ENCODE measurements at regions not wholly inside any gene's neighbourhood (a gene's known extent, or its start where the extent isn't known, plus 50 kb on each side); places are given as distances from the start of the nearest gene placed in this dataset.
"Not testable (repeated sequence)": the region's sequence is repeated elsewhere in the genome, so short reads cannot be mapped to it uniquely, and the experiment has no call there.

DNA sequence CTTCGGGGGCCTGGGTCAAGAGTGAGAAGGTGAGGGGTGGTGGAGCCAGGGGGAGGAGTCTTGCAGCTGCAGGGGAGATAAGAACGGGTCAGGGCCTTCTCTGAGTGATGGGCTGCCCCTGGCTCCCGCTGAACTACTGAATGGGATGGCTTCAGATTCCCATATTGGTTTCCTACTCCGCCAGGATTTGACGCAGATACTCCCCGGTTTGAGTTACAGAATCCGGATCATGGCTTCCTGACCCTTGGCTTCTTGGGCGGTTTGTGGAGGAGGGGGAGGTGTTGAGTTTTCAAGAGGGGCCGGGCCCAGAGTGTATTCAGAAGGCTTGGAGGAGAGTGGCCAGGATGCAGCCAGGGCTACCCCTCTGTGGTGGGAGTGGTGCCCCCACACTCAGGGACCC lies 119.9 kb upstream of the ATP2B2 start:
- DNase-seq (ENCODE audit: low spot score): no peak

GRCh38 chr3:10627884-10628572 lies 122.6 kb upstream of the ATP2B2 start:
- DNase-seq (ENCODE audit: low spot score): no peak

DNA sequence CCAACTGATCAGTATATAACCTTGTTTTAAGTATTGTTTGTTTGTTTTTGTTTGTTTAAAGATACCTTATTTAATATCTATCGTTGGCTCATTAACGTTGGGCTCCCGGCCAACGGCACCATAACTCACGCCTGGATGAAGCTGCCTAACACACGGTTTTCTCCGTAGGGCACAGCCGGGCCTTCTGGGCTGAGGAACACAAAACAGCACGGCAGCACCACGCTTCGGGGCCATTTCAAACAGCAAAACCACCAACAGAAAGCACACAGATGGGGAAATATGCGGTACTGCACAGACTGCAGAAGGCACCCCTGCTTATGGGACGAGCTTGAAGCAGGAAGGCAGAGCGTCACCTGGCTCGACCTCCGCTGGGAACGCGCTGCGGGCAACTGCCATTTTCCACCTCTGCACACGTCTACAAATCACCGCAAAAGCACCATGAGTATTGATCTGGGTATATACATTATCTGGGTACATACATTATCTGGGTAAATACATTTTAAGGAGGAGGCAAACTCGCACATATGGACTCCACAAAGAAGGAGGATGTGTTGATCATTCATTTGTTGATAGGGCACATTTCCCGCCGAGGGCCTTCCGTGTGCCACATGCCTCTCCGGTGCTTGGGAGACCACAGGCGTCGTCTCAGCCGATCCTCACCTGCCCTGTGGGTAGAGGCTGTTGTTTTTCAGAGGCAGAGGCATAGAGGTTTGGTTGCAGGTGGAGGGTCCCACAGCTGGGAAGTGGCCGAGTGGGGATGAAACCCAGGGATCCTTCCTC lies 123.7 kb upstream of the ATP2B2 start:
- DNase-seq (ENCODE audit: low spot score): no peak

GRCh38 chr3:10629671-10630040 lies 124.3 kb upstream of the ATP2B2 start:
- DNase-seq (ENCODE audit: low spot score): no peak

GRCh38 chr3:10631224-10631623 lies 125.8 kb upstream of the ATP2B2 start:
- DNase-seq (ENCODE audit: low spot score): no peak

GRCh38 chr3:10632125-10632524 lies 126.7 kb upstream of the ATP2B2 start:
- DNase-seq (ENCODE audit: low spot score): no peak

- no peak for DNase-seq (ENCODE audit: low spot score)
These were observed 127.4 kb upstream of the ATP2B2 start for GRCh38 chr3:10632741-10633140.

DNA sequence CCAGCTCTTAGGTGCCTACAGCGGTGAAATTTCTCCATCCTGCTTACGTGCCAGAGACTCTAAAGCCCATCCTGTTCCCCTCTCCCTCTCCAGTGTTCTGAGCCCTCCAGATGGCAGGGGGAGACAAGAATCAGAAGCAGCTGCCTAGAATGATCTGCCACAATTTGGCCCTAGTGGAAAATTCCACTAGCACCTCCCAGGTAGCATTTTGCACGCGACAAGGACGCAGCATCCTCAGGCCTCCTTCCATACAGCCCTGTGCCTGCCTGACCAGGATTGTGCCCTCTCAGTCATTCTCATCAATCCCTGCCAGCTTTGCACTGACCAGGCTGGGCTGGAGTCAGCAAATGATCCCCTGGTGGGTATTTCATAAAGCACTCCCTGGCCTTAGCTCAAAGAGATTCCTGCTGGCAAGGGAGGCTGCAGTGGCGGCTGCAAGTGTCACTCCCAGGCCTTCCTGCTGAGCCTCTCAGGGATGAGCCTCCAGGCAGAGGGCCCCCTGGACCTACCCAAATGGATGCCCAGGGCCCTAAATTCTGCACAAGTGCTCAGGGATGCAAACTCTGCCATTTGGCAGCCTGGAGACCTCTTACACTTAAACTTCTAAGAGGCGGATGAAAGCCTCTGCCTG lies 130.2 kb upstream of the ATP2B2 start:
- no peak for DNase-seq (ENCODE audit: low spot score)

GRCh38 chr3:10637342-10637741 lies 132.0 kb upstream of the ATP2B2 start:
- no peak for DNase-seq (ENCODE audit: low spot score)

GRCh38 chr3:10638466-10638865 lies 133.1 kb upstream of the ATP2B2 start:
- DNase-seq (ENCODE audit: low spot score): no peak

DNA sequence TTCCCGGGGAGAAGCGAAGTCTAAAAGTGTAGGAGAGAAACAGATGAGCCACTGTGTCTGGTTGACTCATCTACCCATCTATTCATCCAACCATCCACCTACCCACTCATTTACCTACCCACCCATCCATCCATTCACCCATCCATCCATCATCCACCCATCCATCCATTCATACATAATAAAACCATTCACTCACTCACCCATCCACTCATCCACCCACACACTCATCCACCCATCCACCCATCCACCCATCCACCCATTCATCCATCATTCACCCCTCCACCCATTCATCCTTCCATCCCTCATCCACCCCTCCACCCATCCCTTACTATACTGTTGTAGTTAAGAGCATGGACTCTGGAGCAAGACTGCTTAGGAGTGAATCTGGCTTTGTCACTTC lies 136.4 kb upstream of the ATP2B2 start:
- DNase-seq (ENCODE audit: low spot score): no peak

GRCh38 chr3:10644189-10644588 lies 138.8 kb upstream of the ATP2B2 start:
- DNase-seq (ENCODE audit: low spot score): no peak

GRCh38 chr3:10645800-10646199 lies 140.4 kb upstream of the ATP2B2 start:
- DNase-seq (ENCODE audit: low spot score): no peak

DNA sequence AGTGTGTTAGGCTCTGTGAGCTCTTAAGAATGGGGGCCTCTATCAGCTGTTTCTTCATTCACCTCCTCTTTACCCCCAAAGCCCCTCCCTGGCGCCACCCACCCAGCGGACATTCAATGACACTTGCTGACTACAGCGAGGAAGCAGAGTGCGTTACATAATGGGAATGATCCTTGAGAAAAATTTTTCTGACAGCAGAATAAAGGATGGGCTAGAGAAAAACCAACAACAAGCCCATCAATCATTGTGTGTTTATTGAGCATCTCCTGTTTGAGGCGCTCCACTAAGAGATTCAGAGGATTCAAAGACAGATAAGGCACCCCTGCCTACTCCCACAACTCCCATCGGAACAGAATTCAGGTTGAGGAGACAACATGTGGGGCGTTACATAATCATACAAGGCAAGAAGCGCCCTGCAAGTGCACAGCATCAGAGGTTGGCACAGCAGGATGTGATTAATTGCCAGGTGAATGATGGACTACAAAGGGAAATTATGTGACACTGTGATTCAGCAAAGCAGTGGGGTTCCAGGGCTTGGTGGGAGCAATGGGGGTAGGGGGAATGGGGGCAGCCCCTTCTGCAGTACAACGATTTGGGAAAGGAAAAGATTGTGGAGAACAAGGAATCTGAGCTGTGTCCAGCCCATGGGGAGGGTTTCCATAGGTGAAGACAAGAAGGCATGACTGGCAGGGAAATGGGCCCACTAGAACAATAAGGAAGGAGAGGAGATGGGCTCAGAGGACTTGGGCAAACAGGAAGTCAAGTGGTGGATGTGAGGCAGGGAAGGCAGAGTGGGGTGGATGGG lies 141.3 kb upstream of the ATP2B2 start:
- DNase-seq (ENCODE audit: low spot score): no peak

- DNase-seq (ENCODE audit: low spot score): no peak
These were observed 142.0 kb upstream of the ATP2B2 start for GRCh38 chr3:10647376-10647775.

GRCh38 chr3:10648181-10648580 lies 142.8 kb upstream of the ATP2B2 start:
- DNase-seq (ENCODE audit: low spot score): no peak

DNA sequence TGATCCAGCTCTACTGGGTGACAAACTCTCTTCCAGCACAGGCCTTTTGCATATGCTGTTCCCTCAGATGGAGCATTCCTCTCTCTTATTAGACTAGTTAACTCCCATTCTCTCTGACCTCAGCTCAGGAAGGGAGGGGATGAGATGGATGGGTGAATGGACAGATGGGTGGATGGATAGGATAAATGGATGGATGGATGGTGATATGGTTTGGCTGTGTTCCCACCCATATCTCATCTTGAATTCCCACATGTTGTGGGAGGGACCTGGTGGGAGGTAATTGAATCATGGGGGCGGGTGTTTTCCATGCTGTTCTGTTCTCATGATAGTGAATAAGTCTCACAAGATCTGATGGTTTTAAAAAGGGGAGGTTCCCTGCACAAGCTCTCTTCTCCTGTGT lies 144.1 kb upstream of the ATP2B2 start:
- DNase-seq (ENCODE audit: low spot score): not testable (repeated sequence)

- no peak for DNase-seq (ENCODE audit: low spot score)
These were observed 146.1 kb upstream of the ATP2B2 start for GRCh38 chr3:10651506-10651905.

DNA sequence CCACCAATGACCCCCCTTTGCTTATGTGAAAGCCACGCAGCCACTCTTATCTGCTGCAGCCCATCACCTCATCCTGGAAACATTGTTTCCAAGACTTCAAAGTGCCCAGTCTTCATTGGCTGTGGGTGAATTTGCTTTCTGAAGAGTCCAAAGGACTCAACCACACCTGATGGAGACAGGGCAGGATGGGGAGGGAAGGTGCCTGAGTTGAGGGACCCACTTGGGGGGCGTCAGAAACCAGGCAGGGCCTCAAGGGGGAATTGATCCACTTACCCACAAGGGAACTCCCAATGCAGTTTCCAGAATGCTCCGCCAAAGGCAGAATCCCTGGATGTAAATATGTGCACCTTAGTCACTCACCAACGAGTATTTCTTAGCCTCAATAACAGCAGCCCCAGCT lies 147.9 kb upstream of the ATP2B2 start:
- DNase-seq (ENCODE audit: low spot score): no peak

DNA sequence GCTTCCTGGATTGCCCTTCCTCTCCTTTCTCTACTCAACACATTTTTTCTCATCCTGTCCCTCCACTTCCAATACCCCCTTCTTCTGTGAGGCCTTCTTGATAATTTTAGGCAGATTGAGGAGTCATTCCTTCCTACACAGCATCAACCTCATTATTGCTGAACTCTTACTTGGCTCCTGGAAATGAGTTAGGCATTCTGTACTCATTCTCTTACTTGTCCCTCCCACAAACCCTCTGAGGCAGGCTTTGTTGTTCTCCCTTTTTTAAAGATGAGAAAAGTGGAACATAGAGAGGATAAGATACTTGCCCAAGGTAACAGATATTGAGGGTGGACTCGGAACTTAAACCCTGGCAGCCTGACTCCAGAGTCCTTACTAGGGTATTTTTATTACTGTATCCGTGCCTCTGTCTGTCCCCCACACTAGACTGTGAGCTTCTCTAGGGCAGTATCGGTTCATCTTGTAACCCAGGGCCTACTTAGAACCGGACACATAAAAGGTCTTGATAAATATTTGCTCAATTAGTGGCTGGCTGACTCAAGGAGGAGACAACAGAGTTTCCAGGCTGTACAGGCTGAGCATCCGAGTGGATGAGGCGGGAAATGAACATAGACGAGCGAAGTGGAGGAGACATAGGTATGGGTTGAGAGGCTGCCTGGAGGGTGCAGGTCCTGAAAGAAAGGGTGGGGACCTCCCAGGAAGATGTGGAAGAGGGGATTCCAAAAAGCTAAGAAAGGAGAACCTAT lies 148.7 kb upstream of the ATP2B2 start:
- no peak for DNase-seq (ENCODE audit: low spot score)

DNA sequence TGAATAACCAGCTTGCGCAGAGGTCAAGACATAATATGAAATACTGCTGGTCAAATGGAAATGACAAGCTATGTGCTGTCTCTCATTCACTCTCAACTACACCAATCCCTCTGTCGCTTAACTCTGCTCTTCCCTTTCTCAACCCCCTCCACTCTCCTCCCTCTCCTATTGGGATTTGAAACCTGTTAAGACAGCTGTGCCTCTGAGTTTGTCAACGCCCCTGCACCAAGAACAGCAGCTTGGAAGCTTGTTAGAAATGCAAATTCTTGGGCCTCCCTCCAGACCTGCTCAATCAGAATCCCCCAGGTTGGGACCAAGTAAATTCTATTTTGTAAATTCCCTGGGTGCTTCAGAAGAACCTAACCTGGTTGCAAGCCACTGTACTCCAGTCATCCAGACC lies 149.7 kb upstream of the ATP2B2 start:
- no peak for DNase-seq (ENCODE audit: low spot score)

GRCh38 chr3:10657339-10657738 lies 152.0 kb upstream of the ATP2B2 start:
- not testable (repeated sequence) for DNase-seq (ENCODE audit: low spot score)

Measured in CD4-positive, alpha-beta T cell treated with Interleukin-2 at 100 ng/mL for 4 hours (primary cell).